IMR-90 (cell line): ENCODE measurements at regions not wholly inside any gene's neighbourhood (a gene's known extent, or its start where the extent isn't known, plus 50 kb on each side); places are given as distances from the start of the nearest gene placed in this dataset.

Experiments
- ATAC-seq: fragments of 200-7000 bp; cut with Tn5 transposase; 2 replicates; pipeline ENCODE4 v1.9.1; 2020; ENCODE audit warnings: low read depth, mild to moderate bottlenecking, moderate library complexity
- BruUV-seq: library from RNA; stranded (reverse); fragments of 400-500 nt; replicated peaks from 2 replicates; lab custom pipeline; 2021; lab: Mats Ljungman, UMichigan
- CTCF ChIA-PET: fragments of 300-600 bp; formaldehyde crosslinking; extraction: SDS; loops from one replicate; lab custom pipeline; 2021; ENCODE audit warnings: antibody characterized with exemption; lab: Yijun Ruan, JAX
- POLR2A ChIA-PET: fragments of 300-600 bp; sonication (Branson Sonifier 250); formaldehyde crosslinking; loops from one replicate; lab custom pipeline; 2022; ENCODE audit warnings: antibody characterized with exemption; ENCODE audit not compliant: unreplicated experiment; lab: Charles Lee
- DNase-seq: peaks from one replicate; pipeline ENCODE4 v3.0.0; 2013
- H2AFZ ChIP-seq: replicated peaks from 2 replicates; pipeline ENCODE3; 2013; ENCODE audit warnings: low read length, mild to moderate bottlenecking; ENCODE audit not compliant: poor library complexity
- H2AK5ac ChIP-seq: 2 replicates; pipeline ENCODE4 v1.6.1; 2013; ENCODE audit warnings: low read depth, low read length, inconsistent platforms
- H2AK9ac ChIP-seq: replicated peaks from 2 replicates; pipeline ENCODE3; 2013; ENCODE audit warnings: mild to moderate bottlenecking, low read depth, low read length, moderate library complexity; ENCODE audit not compliant: poor library complexity
- H2BK120ac ChIP-seq: 2 replicates; pipeline ENCODE4 v1.6.1; 2013; ENCODE audit warnings: low read depth, low read length, inconsistent platforms
- H2BK15ac ChIP-seq: 3 replicates; pipeline ENCODE4 v1.6.1; 2013; ENCODE audit warnings: low read depth, low read length, inconsistent platforms
- H2BK20ac ChIP-seq: 2 replicates; pipeline ENCODE4 v1.6.1; 2013; ENCODE audit warnings: low read depth, mild to moderate bottlenecking, inconsistent platforms, low read length, moderate library complexity
- H2BK5ac ChIP-seq: 2 replicates; pipeline ENCODE4 v1.6.1; 2013; ENCODE audit warnings: mild to moderate bottlenecking, low read depth, low read length, inconsistent platforms; ENCODE audit not compliant: poor library complexity, severe bottlenecking
- H3K14ac ChIP-seq: replicated peaks from 2 replicates; pipeline ENCODE4 v1.6.1; 2013; ENCODE audit warnings: low read depth, low read length, inconsistent platforms
- H3K18ac ChIP-seq: 2 replicates; pipeline ENCODE4 v1.6.1; 2013; ENCODE audit warnings: low read depth, low read length, control low read depth
- H3K23ac ChIP-seq: 2 replicates; pipeline ENCODE4 v1.6.1; 2013; ENCODE audit warnings: low read depth, low read length, inconsistent platforms
- H3K27ac ChIP-seq: 2 replicates; pipeline ENCODE4 v1.5.1; 2013; ENCODE audit warnings: mild to moderate bottlenecking, control low read depth, low read length; ENCODE audit not compliant: insufficient read depth
- H3K27me3 ChIP-seq: 2 replicates; pipeline ENCODE4 v1.6.1; 2013; ENCODE audit warnings: low read length; ENCODE audit not compliant: control insufficient read depth, insufficient read depth
- H3K36me3 ChIP-seq: 2 replicates; pipeline ENCODE4 v1.6.1; 2013; ENCODE audit warnings: low read length, mixed read lengths; ENCODE audit not compliant: control insufficient read depth, insufficient read depth
- H3K4ac ChIP-seq: 2 replicates; pipeline ENCODE4 v1.6.1; 2013; ENCODE audit warnings: low read depth, low read length, inconsistent platforms
- H3K4me1 ChIP-seq: 2 replicates; pipeline ENCODE4 v1.6.1; 2013; ENCODE audit warnings: low read length, mixed read lengths; ENCODE audit not compliant: control insufficient read depth, insufficient read depth
- H3K4me2 ChIP-seq: 2 replicates; pipeline ENCODE4 v1.6.1; 2013; ENCODE audit warnings: low read depth, mild to moderate bottlenecking, control low read depth, low read length, moderate library complexity
- H3K4me3 ChIP-seq: 2 replicates; pipeline ENCODE4 v1.5.1; 2013; ENCODE audit warnings: low read depth, mild to moderate bottlenecking, control low read depth, low read length, moderate library complexity; ENCODE audit not compliant: insufficient read depth
- H3K56ac ChIP-seq: 2 replicates; pipeline ENCODE4 v1.6.1; 2013; ENCODE audit warnings: low read length, inconsistent platforms; ENCODE audit not compliant: insufficient read depth; ENCODE audit errors: extremely low read depth
- H3K79me1 ChIP-seq, 2 experiments: 2 replicates each; pipeline ENCODE4 v1.6.1; 2013; ENCODE audit warnings: low read length in 2 of 2, inconsistent platforms in 1 of 2, low read depth in 1 of 2
- H3K9ac ChIP-seq: 2 replicates; pipeline ENCODE4 v1.6.1; 2013; ENCODE audit warnings: low read depth, low read length, control low read depth
- H3K9me1 ChIP-seq: 2 replicates; pipeline ENCODE4 v1.6.1; 2013; ENCODE audit warnings: low read length, inconsistent platforms; ENCODE audit not compliant: insufficient read depth
- H3K9me3 ChIP-seq: 2 replicates; pipeline ENCODE4 v1.6.1; 2013; ENCODE audit warnings: low read length; ENCODE audit not compliant: control insufficient read depth, insufficient read depth
- H4K20me1 ChIP-seq: 2 replicates; pipeline ENCODE4 v1.6.1; 2013; ENCODE audit warnings: low read length, inconsistent platforms; ENCODE audit not compliant: insufficient read depth
- H4K5ac ChIP-seq: 2 replicates; pipeline ENCODE4 v1.6.1; 2013; ENCODE audit warnings: mild to moderate bottlenecking, low read depth, low read length, control low read depth
- H4K8ac ChIP-seq, 2 experiments: 2 replicates each; pipeline ENCODE4 v1.6.1; 2013; ENCODE audit warnings: low read depth in 2 of 2, low read length in 2 of 2, control low read depth in 1 of 2, inconsistent platforms in 1 of 2
- H4K91ac ChIP-seq: 2 replicates; pipeline ENCODE4 v1.6.1; 2013; ENCODE audit warnings: low read depth, low read length, inconsistent platforms; ENCODE audit not compliant: insufficient read depth
- CEBPB ChIP-seq: IDR thresholded peaks from 2 replicates; pipeline ENCODE4 v1.6.1; 2012; ENCODE audit warnings: low read depth, low read length, improper control_type of control experiment
- NFE2L2 ChIP-seq: fragments of 150-350 bp; IDR thresholded peaks from 2 replicates; pipeline ENCODE4 v1.6.1; 2016; ENCODE audit warnings: low read depth, mild to moderate bottlenecking, low read length
- POLR2A ChIP-seq: IDR thresholded peaks from 2 replicates; pipeline ENCODE4 v1.6.1; 2012; ENCODE audit warnings: mild to moderate bottlenecking, low read depth, low read length
- RCOR1 ChIP-seq: IDR thresholded peaks from 2 replicates; pipeline ENCODE4 v1.6.1; 2012; ENCODE audit warnings: mild to moderate bottlenecking, low read length, improper control_type of control experiment; ENCODE audit not compliant: insufficient replicate concordance
- RFX5 ChIP-seq: IDR thresholded peaks from 2 replicates; pipeline ENCODE4 v1.8.0; 2012; ENCODE audit warnings: low read depth, mild to moderate bottlenecking, low read length, moderate library complexity
- WGBS, 2 experiments: methylation state at CpG; one replicate each; pipeline versions ENCODE4 v1.1.5 to v1.1.7; 2013; ENCODE audit warnings: missing lambda C conversion rate in 2 of 2; ENCODE audit not compliant: insufficient read length in 1 of 2; ENCODE audit errors: extremely low coverage in 2 of 2; 5-methylcytosine and 5-hydroxymethylcytosine counted together
- dilution Hi-C: fragments of 300-500 bp; cut with HindIII; formaldehyde crosslinking; loops from one replicate; pipeline ENCODE4 v1.14.3; 2018; ENCODE audit warnings: low sequenced_read_pairs; ENCODE audit not compliant: unreplicated experiment
- in situ Hi-C: fragments of 300-500 bp; cut with MboI; formaldehyde crosslinking; loops from 3 replicates; pipeline ENCODE4 v1.14.3; 2019; ENCODE audit warnings: low sequenced_read_pairs, inconsistent platforms, mixed read lengths
- intact Hi-C: fragments of 100-400 bp; cut with micrococcal nuclease; formaldehyde crosslinking; loops from 2 replicates; pipeline ENCODE4 v1.10.0; 2022

DNA sequence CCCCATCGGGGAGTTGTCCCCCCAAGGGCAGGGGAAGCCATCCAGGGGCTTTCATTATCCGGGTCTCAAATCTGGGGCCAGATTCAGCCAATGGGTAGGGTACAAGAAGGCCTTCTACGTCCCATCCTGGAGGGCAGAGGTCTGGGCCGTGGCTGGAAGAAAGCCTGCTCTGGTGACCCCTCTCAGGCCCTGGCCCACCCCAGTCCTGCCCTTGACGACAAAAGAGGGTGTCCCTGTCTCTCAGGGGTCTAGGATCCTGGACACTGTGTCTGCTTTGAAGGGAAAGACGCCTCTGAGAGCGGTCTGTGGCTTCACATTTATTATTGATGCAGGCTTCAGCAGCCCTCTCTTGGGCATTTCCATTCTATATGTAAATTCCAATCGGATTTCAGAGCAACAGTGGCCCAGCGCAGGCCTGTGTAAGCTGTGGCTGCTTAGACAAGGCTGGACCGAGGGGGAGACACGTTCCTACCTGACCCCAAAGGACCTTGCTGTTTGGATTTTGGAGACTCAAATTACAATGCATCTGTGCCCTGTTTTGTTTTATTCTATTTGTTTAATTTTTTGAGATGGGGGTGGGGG is 83.2 kb upstream of the BAIAP2L1 start:
- Histone ChIP-seq H4K20me1 (no peaks in the 10 kb centered on the region), H4K91ac (no peak overlapping the region), H3K27me3 (no peaks in the 10 kb centered on the region), H3K4ac (no peak overlapping the region), H2AK9ac (no peak overlapping the region), H2AK5ac (no peak overlapping the region), H3K9me1 (no peaks in the 10 kb centered on the region), H3K56ac (no peak overlapping the region), H3K36me3 (no peaks in the 10 kb centered on the region), H3K9ac (no peak overlapping the region), H3K4me3 (no peak overlapping the region), H2BK5ac (no peak overlapping the region), H4K8ac (no peak overlapping the region), H3K9me3 (peaks cover 23% of the 10 kb centered on the region; the same call in 1 of the 2 replicates), H2BK120ac (no peak overlapping the region), H3K14ac (no peak overlapping the region), H2BK20ac (no peak overlapping the region), H3K4me2 (no peak overlapping the region), H3K23ac (no peak overlapping the region), H2BK15ac (no peak overlapping the region), H3K27ac (no peak overlapping the region), H3K18ac (no peak overlapping the region), H3K79me1 (no peaks in the 10 kb centered on the region), H2AFZ (no peak overlapping the region), H4K5ac (no peak overlapping the region), H3K4me1 (no peaks in the 10 kb centered on the region)
- in situ Hi-C loops: no loop called here
- 33% methylated on average over 1 of the region's 11 CpGs; no CpG with 5 or more reads in 1 of the 2 experiments for WGBS, 2 experiments
- dilution Hi-C loops: no loop called here
- intact Hi-C loops: no loop called here
- no TSS peak for BruUV-seq
- DNase-seq (no peak), ATAC-seq (no peak)
- TF ChIP-seq POLR2A: no peak
- TF ChIP-seq RCOR1: no peak
- TF ChIP-seq NFE2L2: no peak
- TF ChIP-seq RFX5: no peak
- TF ChIP-seq CEBPB: no peak
- CTCF ChIA-PET: no interaction called here
- POLR2A ChIA-PET: no interaction called here
